A549 (cell line): ENCODE measurements at regions not wholly inside any gene's neighbourhood (a gene's known extent, or its start where the extent isn't known, plus 50 kb on each side); places are given as distances from the start of the nearest gene placed in this dataset.

Experiments
- EP300 ChIP-seq, 2 experiments: fragments of >200 bp; sonication (Bioruptor Twin); formaldehyde crosslinking; IDR thresholded peaks; 2 replicates in 1 of 2; 3 replicates in 1 of 2; pipeline ENCODE4 v1.6.1; 2016 to 2017
- MAZ ChIP-seq: fragments of 150-350 bp; IDR thresholded peaks from 2 replicates; pipeline ENCODE4 v1.6.1; 2014; ENCODE audit warnings: antibody characterized with exemption, low read depth, low read length, borderline replicate concordance
- NFE2L2 ChIP-seq: fragments of 150-350 bp; conservative IDR thresholded peaks from 2 replicates; pipeline ENCODE4 v1.6.1; 2014; ENCODE audit warnings: low read length
- TF ChIP-seq, protein P1 (sequence below): fragments of >200 bp; sonication (Bioruptor Twin); formaldehyde crosslinking; IDR thresholded peaks from 3 replicates; pipeline ENCODE4 v1.5.1; 2016

DNA sequence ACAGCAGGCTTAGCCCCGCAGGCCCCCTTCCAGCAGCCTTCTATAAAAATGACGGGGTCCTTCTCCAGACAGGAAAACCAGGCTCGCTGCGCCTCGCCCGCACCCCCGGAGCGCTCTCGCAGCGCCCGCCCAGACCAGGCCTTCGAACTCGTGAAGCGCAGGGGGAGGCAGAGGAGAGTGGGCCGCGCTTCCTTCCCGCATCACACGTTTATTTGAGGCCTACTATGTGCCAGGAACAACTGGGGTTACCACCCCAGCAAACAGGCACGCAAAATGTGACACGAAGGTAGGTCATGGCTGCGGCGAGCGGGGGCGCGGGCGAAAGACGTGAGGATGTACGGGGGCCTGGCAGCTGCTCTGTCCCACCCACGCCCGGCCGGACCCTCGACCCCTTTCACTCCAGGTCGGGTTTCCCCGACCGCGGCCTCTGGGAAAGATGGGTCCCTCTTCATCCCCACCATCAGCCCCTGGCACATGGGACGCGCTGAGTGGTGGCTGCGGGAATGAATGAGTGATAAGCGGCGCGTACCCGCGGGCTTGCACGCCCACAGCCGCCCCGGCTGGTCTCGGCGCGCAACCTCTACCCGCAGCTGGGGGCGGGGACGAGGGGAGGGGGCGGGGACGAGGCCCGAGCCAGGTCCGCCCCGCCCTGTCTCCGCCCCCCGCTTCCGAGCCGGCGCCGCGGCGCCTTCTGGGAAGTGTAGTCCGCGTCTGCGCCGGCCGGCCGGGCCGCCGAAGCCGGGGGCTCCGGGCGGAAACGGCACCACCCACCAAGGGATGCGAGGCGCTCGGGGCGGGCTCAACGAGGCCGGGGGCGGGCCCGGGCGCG, 59.1 kb downstream of the ZNF467 start:
- no peak for TF ChIP-seq NFE2L2
- TF ChIP-seq, protein P1, sequence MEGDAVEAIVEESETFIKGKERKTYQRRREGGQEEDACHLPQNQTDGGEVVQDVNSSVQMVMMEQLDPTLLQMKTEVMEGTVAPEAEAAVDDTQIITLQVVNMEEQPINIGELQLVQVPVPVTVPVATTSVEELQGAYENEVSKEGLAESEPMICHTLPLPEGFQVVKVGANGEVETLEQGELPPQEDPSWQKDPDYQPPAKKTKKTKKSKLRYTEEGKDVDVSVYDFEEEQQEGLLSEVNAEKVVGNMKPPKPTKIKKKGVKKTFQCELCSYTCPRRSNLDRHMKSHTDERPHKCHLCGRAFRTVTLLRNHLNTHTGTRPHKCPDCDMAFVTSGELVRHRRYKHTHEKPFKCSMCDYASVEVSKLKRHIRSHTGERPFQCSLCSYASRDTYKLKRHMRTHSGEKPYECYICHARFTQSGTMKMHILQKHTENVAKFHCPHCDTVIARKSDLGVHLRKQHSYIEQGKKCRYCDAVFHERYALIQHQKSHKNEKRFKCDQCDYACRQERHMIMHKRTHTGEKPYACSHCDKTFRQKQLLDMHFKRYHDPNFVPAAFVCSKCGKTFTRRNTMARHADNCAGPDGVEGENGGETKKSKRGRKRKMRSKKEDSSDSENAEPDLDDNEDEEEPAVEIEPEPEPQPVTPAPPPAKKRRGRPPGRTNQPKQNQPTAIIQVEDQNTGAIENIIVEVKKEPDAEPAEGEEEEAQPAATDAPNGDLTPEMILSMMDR: no peak
- no peak for TF ChIP-seq MAZ
- no peak for TF ChIP-seq EP300 (IDR thresholded peaks at IDR 0.05)
